ENCODE measurements at regions not wholly inside any gene's neighbourhood (a gene's known extent, or its start where the extent isn't known, plus 50 kb on each side); places are given as distances from the start of the nearest gene placed in this dataset.
"Not testable (repeated sequence)": the region's sequence is repeated elsewhere in the genome, so short reads cannot be mapped to it uniquely, and the experiment has no call there.

DNA sequence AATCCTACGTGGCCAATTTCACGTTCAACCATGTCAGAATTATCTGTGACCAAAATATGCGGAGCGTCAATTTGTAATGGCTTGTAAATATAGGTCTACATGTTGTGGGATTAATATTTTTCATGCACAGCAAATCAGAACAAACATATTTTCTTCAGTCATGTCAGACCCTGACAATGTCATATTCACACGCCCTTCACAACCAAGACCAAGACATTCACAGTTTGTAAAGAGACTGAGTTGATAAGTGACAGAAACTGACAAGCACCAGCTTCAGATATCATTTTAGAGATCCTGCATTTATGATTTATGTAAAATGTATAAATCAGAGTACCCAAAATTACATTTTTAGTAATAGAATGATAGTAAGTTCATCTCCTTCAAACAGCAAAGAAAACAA, 57.3 kb upstream of the NOVA1 start:
- Histone ChIP-seq H3K9me3 (ENCODE audit: low read depth, low read length, poor library complexity, severe bottlenecking) (no peaks in the 10 kb centered on the region), H3K36me3 (ENCODE audit: insufficient read depth, low read length, poor library complexity, severe bottlenecking) (no peaks in the 10 kb centered on the region), H3K27ac (ENCODE audit: low read depth, low read length, poor library complexity, severe bottlenecking) (no peak overlapping the region), H3K4me3 (ENCODE audit: low read depth, low read length, poor library complexity, severe bottlenecking) (no peak overlapping the region), H3K27me3 (replicated peaks; ENCODE audit: insufficient read depth, low read depth, low read length, poor library complexity) (no peaks in the 10 kb centered on the region), H3K4me1 (ENCODE audit: insufficient read depth, low read length, poor library complexity, severe bottlenecking) (no peaks in the 10 kb centered on the region)
- ChIA-PET CTCF (no interaction called here), POLR2A (ENCODE audit: low non-redundant PET) (no interaction called here)
- intact Hi-C loops (cut with micrococcal nuclease; ENCODE audit: unreplicated experiment), result no loop called here
- BruUV-seq (replicated peaks), result no TSS peak
- no peak for TF ChIP-seq EZH2 (IDR thresholded peaks at IDR 0.05; ENCODE audit: borderline replicate concordance, low read depth, low read length, poor library complexity, severe bottlenecking)
- TF ChIP-seq CTCF (conservative IDR thresholded peaks at IDR 0.05; ENCODE audit: low read depth, low read length), result no peak
- no peak for DNase-seq (ENCODE audit: low spot score)

DNA sequence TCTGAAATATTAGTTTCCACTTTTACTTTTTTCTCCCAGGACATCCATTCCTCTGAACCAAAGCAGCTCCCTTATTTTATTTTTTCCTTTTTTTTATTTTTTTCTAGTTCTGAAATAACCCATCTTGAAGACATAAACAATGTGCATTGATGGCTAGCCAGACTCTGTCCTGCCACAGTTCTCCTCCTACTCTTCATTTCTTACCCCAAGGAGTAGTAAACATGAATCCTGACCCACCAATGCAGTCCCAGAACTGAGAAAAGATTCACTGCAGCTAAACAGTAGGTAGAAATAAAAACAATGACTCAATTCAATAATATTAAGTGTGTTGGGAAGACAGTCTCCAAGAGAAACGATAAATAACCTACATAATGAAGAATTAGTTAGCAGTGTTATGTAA, 65.7 kb upstream of the NOVA1 start:
- no peak for TF ChIP-seq CTCF (conservative IDR thresholded peaks at IDR 0.05; ENCODE audit: low read depth, low read length)
- TF ChIP-seq EZH2 (IDR thresholded peaks at IDR 0.05; ENCODE audit: borderline replicate concordance, low read depth, low read length, poor library complexity, severe bottlenecking), result no peak
- DNase-seq (ENCODE audit: low spot score), result no peak
- CTCF ChIA-PET, result no interaction called here
- H3K4me1 ChIP-seq (ENCODE audit: insufficient read depth, low read length, poor library complexity, severe bottlenecking), result no peaks in the 10 kb centered on the region
- POLR2A ChIA-PET (ENCODE audit: low non-redundant PET), result no interaction called here
- H3K36me3 ChIP-seq (ENCODE audit: insufficient read depth, low read length, poor library complexity, severe bottlenecking), result no peaks in the 10 kb centered on the region
- no peak overlapping the region for H3K4me3 ChIP-seq (ENCODE audit: low read depth, low read length, poor library complexity, severe bottlenecking)
- H3K27me3 ChIP-seq (replicated peaks; ENCODE audit: insufficient read depth, low read depth, low read length, poor library complexity), result no peaks in the 10 kb centered on the region
- BruUV-seq (replicated peaks), result no TSS peak
- no peaks in the 10 kb centered on the region for H3K9me3 ChIP-seq (ENCODE audit: low read depth, low read length, poor library complexity, severe bottlenecking)
- intact Hi-C loops (cut with micrococcal nuclease; ENCODE audit: unreplicated experiment), result no loop called here
- no peak overlapping the region for H3K27ac ChIP-seq (ENCODE audit: low read depth, low read length, poor library complexity, severe bottlenecking)

DNA sequence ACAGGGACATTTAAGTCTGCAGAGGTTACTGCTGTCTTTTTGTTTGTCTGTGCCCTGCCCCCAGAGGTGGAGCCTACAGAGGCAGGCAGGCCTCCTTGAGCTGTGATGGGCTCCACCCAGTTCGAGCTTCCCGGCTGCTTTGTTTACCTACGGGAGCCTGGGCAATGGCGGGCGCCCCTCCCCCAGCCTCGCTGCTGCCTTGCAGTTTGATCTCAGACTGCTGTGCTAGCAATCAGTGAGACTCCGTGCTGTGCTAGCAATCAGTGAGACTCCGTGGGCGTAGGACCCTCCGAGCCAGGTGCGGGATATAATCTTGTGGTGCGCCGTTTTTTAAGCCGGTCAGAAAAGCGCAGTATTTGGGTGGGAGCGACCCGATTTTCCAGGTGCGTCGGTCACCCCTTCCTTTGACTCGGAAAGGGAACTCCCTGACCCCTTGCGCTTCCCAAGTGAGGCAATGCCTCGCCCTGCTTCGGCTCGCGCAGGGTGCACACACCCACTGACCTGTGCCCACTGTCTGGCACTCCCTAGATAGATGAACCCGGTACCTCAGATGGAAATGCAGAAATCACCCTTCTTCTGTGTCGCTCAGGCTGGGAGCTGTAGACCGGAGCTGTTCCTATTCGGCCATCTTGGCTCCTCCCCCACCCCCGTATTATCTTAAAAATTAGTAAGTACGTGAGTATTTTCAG, 81.0 kb upstream of the NOVA1 start:
- H3K27me3 ChIP-seq (replicated peaks; ENCODE audit: insufficient read depth, low read depth, low read length, poor library complexity); H3K4me3 ChIP-seq (ENCODE audit: low read depth, low read length, poor library complexity, severe bottlenecking); H3K4me1 ChIP-seq (ENCODE audit: insufficient read depth, low read length, poor library complexity, severe bottlenecking); BruUV-seq (replicated peaks); DNase-seq (ENCODE audit: low spot score); intact Hi-C loops (cut with micrococcal nuclease; ENCODE audit: unreplicated experiment); H3K9me3 ChIP-seq (ENCODE audit: low read depth, low read length, poor library complexity, severe bottlenecking); H3K27ac ChIP-seq (ENCODE audit: low read depth, low read length, poor library complexity, severe bottlenecking); H3K36me3 ChIP-seq (ENCODE audit: insufficient read depth, low read length, poor library complexity, severe bottlenecking); POLR2A ChIA-PET (ENCODE audit: low non-redundant PET): not testable (repeated sequence)
- CTCF ChIA-PET, result interaction anchor here (0.6 kb wide), 1 partner anchor 392 kb away, joined by 4 read pairs; no protein-coding TSS in a partner anchor

- CTCF ChIA-PET, result no interaction called here
- Histone ChIP-seq H3K4me3 (ENCODE audit: low read depth, low read length, poor library complexity, severe bottlenecking) (no peak overlapping the region), H3K36me3 (ENCODE audit: insufficient read depth, low read length, poor library complexity, severe bottlenecking) (no peaks in the 10 kb centered on the region), H3K4me1 (ENCODE audit: insufficient read depth, low read length, poor library complexity, severe bottlenecking) (no peaks in the 10 kb centered on the region), H3K27ac (ENCODE audit: low read depth, low read length, poor library complexity, severe bottlenecking) (no peak overlapping the region), H3K9me3 (ENCODE audit: low read depth, low read length, poor library complexity, severe bottlenecking) (no peaks in the 10 kb centered on the region), H3K27me3 (replicated peaks; ENCODE audit: insufficient read depth, low read depth, low read length, poor library complexity) (no peaks in the 10 kb centered on the region)
- intact Hi-C loops (cut with micrococcal nuclease; ENCODE audit: unreplicated experiment), result no loop called here
- POLR2A ChIA-PET (ENCODE audit: low non-redundant PET), result no interaction called here
- no peak for DNase-seq (ENCODE audit: low spot score)
- no peak for TF ChIP-seq CTCF (conservative IDR thresholded peaks at IDR 0.05; ENCODE audit: low read depth, low read length)
- no peak for TF ChIP-seq EZH2 (IDR thresholded peaks at IDR 0.05; ENCODE audit: borderline replicate concordance, low read depth, low read length, poor library complexity, severe bottlenecking)
- no TSS peak for BruUV-seq (replicated peaks)
Observed at GRCh38 chr14:26685401-26685800, 87.6 kb upstream of the NOVA1 start.

Data from A673 (cell line).